GM12865 (cell line): ENCODE measurements at regions not wholly inside any gene's neighbourhood (a gene's known extent, or its start where the extent isn't known, plus 50 kb on each side); places are given as distances from the start of the nearest gene placed in this dataset.

Source experiments
- DNase-seq: peaks from one replicate; pipeline ENCODE4 v3.0.0; 2010; ENCODE audit warnings: low read depth
- H3K4me3 ChIP-seq: 2 replicates; pipeline ENCODE4 v1.5.1; 2011; ENCODE audit warnings: mild to moderate bottlenecking, low read depth, low read length, control low read depth
- CTCF ChIP-seq: IDR thresholded peaks from 2 replicates; pipeline ENCODE4 v1.5.1; 2011; ENCODE audit warnings: low read length, control low read depth, low read depth, inconsistent platforms; ENCODE audit not compliant: insufficient read depth; ENCODE audit errors: missing control alignments

GRCh38 chr11:92717240-92717639 is 252.2 kb upstream of the MTNR1B start:
- no peak overlapping the region for H3K4me3 ChIP-seq
- TF ChIP-seq CTCF = no peak
- DNase-seq = no peak

GRCh38 chr11:92720385-92720784 is 249.1 kb upstream of the MTNR1B start:
- TF ChIP-seq CTCF = no peak
- DNase-seq = no peak
- H3K4me3 ChIP-seq = no peak overlapping the region

GRCh38 chr11:92725352-92725751 is 244.1 kb upstream of the MTNR1B start:
- H3K4me3 ChIP-seq = no peak overlapping the region
- TF ChIP-seq CTCF = no peak
- no peak for DNase-seq

- DNase-seq = no peak
- no peak overlapping the region for H3K4me3 ChIP-seq
- TF ChIP-seq CTCF = no peak
Observed at GRCh38 chr11:92727123-92727522, 242.3 kb upstream of the MTNR1B start.

- no peak for TF ChIP-seq CTCF
- DNase-seq = no peak
- no peak overlapping the region for H3K4me3 ChIP-seq
Observed at GRCh38 chr11:92727769-92728168, 241.7 kb upstream of the MTNR1B start.

GRCh38 chr11:92728628-92729027 is 240.8 kb upstream of the MTNR1B start:
- TF ChIP-seq CTCF = no peak
- no peak overlapping the region for H3K4me3 ChIP-seq
- DNase-seq = no peak

GRCh38 chr11:92735039-92735438 is 234.4 kb upstream of the MTNR1B start:
- peak; percentile 29 for TF ChIP-seq CTCF
- DNase-seq = no peak
- no peak overlapping the region for H3K4me3 ChIP-seq
